CD4-positive, alpha-beta T cell treated with Interleukin-15 for 1 hour (primary cell): ENCODE measurements at regions not wholly inside any gene's neighbourhood (a gene's known extent, or its start where the extent isn't known, plus 50 kb on each side); places are given as distances from the start of the nearest gene placed in this dataset.
"Not testable (repeated sequence)": the region's sequence is repeated elsewhere in the genome, so short reads cannot be mapped to it uniquely, and the experiment has no call there.

Source experiments
- DNase-seq: peaks from one replicate; pipeline ENCODE4 v3.0.0-alpha.2; 2020

- no peak for DNase-seq
Observed at GRCh38 chr2:166831930-166832329, 56.4 kb upstream of the XIRP2 start.

DNA sequence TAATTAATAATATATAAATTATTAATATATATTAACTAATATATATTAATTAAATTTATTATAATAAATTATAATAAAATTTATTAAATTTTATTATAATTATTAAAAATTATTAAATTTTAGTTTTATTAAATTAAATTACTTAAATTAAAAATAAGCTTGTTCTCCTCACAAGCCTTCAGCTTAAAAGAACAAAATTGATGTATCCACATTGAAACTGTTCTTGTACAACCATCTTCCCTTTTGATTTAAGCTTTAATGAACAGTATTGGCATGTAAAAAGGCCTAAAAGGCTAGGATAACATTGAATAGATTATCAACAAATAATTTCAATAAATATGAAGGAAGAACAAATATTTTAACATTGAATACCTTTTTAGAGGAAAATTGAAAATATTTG lies 62.4 kb upstream of the XIRP2 start:
- DNase-seq: no peak

- no peak for DNase-seq
Observed at GRCh38 chr2:166814335-166814734, 73.9 kb upstream of the XIRP2 start.

- DNase-seq: no peak
Observed at GRCh38 chr2:166812166-166812891, 76.0 kb upstream of the XIRP2 start.

DNA sequence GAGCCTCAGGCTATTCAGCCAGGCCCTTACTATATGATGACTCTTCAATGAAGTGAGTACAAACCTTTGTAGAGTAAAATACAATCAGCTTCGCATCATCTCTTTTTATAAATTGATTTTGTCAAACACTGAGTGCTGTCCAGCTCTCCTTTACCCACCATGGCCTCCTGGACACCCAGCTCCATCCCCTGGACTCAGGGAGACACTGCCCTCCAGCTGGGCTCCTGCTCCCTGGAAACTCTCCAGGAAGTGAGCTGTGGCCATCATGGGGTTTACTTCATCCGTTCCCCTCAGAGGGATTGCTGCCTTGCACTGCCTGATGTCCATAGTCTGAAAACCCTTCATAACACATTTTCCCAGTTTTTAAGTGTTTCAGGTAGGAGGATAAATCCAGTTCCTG lies 82.5 kb upstream of the XIRP2 start:
- DNase-seq: no peak

DNA sequence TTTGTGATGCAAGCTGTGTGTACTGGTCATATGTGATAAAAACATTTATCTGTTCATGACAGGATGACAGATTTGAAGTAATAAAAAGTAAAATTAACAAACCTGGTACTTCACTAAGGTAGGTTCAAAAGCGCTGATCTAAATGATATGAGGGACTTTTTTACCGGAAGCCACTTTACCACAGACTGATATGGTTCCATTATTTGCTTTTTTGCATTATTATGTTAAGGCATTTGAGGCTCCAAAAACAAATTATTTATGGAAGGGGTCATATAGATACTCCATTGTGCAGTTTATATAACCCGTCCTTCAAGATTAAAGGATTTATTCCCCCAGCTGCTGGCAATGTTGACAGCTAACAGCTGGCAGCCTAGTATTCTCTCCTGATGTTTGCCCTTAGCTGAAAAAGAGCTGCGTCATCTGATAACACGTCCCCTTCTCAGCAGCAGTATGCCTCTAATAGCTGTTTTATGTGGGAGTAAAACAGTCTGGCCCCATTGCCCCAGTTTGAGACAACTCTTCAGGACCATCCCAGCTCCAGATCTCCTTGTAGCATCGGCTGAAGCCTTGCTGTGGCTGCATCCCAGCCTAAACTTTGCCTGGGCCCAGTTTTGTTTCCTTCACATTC lies 84.8 kb upstream of the XIRP2 start:
- no peak for DNase-seq

DNA sequence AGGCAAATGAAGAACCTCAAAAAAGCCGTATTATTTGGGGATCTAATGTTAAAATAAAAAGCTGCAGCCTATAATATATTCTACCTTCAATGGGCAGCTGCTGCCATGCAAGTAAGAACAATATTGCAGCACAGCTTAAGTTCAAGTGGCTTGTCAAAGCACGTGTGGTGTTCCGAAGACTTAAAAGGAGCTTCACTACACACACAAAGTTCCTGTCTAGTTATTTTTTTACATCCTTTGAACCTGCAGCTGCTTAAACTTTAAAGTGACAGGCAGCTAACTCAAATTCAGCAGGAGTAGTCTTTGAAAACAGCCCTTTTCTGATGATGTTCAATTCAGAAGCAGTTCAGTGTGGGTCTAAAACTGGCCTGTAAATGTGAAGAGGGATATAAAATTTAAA lies 85.8 kb upstream of the XIRP2 start:
- DNase-seq: no peak

GRCh38 chr2:166792808-166793207 lies 95.5 kb upstream of the XIRP2 start:
- DNase-seq: no peak

DNA sequence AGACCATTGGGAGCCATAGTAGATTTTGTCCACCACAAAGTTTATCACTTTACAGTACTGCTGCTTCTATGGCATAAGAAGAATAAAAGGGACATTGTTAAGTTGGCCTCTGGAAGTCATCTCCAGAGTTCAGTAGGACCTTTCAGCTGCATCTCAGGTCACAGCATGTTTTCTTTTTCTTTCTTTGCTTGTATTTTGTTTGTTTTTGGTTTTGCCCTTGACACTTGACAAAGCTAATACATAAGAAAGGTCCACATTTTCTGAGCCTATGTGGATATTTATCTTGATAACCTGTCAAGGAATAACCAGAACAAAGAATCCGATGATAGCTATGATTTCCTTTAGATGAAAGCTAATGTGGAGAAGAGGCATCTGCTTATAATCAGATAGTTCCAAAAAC lies 101.6 kb upstream of the XIRP2 start:
- DNase-seq: no peak

DNA sequence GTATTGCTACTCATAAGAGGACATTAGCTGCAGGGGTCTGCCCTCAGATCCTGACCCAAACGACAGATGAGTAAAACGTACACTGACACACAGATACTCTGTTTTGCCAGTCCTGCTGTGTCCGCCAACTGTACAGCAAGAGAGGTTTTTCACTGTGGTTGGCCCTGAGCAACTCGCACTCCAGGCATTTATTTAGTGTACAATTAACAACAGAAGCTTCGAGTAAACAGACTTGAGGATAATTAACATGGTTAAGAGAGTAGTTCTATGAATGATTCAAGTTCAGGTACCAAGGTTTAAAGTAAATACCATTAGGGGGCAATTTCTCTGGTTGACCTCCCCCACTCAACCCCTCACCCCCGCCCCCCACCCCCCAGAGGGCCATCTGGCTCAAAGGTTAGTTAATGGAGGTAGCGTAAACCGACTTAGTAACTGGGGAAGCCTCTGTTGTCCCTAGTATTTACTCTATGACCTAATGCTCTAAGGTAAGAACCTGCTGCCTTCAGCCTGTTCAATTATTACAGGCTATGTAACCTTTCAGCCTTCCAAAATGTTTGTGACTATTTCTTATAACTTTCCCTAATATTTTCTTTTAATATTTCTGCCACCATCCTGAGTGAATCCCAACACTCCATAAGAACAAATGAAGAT lies 103.9 kb upstream of the XIRP2 start:
- DNase-seq: no peak

DNA sequence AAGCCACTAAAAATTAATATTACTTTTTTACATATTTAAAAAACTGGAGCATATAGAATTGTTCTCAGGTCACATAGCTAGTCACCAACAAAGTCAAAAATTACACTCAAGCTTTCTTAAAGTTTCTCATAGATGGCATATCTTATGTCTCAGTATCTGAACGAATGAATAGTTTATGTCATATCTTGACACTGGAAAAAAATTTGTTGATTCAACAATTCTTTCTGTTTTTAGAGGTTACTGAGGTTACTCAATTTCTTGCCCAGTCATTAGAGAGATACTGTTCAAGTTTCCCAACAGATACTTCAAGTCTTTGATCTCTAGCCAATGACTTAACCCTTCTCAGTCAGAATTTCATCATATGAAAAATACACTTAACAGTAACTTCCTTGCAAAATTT lies 113.1 kb upstream of the XIRP2 start:
- DNase-seq: no peak

DNA sequence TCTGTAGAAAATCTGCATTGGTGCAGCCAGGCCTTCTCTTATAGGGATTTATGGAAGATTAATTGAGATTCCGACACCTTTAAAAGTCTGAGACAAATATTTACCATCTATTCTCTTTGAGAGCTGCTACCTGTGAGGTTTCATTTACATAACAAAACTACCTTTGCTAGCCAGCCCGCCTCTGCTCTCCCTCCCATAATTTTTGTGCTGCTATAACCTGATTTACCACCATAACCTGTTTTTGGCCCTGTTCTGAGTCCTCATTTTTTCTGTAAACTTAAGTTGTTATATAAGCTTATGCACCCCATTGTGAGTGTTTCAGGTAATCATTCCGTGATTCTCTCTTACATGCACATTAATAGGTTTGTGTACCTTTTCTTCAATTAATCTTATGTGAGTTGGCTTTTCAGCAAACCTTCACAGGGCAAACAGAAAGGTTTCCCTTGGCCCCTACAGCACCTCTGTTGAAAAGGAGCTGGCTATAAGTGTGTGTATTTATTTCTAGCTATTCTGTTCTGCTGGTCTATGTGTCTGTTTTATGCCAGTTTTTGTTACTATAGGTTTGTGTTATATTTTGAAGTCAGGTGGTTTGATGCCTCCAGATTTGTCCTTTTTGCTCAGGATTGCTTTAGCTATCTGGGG lies 114.9 kb upstream of the XIRP2 start:
- no peak for DNase-seq

GRCh38 chr2:166768393-166769123 lies 119.7 kb upstream of the XIRP2 start:
- DNase-seq: no peak

DNA sequence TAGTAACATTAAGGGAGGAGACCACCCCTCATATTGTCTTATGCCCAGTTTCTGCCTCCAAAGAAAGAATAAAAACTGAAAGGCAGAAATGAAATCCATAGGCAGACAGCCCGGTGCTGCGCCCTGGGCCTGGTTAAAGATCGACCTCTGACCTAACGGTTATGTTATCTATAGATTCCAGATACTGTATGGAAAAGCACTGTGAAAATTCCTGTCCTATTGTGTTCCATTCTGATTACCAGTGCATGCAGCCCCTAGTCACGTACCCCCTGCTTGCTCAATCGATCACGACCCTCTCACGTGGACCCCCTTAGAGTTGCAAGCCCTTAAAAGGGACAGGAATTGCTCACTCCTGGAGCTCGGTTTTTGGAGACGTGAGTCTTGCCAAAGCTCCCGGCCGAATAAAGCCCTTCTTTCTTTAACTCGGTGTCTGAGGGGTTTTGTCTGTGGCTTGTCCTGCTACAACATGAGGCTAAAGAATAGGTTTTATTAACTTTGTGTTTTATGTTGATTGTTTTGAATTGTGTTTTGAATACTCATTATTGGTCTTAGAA lies 121.4 kb upstream of the XIRP2 start:
- not testable (repeated sequence) for DNase-seq

DNA sequence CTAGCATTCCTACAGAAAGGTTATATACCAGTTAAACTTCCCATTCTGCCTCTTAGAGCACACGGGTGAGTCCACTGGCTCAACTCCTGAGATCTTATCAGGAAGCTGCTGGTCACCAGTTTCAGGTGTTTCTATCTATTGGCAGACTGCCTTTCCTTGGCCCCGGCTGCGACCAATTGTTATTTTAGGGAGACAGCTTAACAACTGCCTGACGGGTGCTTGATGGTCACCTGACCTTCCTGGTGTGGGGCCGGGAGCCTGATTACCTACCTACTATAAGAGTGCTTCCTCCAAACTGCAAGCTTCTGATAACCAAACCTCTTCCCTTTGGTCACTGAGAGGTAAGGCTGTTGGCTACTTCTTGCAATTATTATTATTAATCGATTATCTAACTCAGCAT lies 122.1 kb upstream of the XIRP2 start:
- no peak for DNase-seq

GRCh38 chr2:166765141-166765540 lies 123.1 kb upstream of the XIRP2 start:
- DNase-seq: no peak

- no peak for DNase-seq
Observed at GRCh38 chr2:166764702-166765101, 123.6 kb upstream of the XIRP2 start.

DNA sequence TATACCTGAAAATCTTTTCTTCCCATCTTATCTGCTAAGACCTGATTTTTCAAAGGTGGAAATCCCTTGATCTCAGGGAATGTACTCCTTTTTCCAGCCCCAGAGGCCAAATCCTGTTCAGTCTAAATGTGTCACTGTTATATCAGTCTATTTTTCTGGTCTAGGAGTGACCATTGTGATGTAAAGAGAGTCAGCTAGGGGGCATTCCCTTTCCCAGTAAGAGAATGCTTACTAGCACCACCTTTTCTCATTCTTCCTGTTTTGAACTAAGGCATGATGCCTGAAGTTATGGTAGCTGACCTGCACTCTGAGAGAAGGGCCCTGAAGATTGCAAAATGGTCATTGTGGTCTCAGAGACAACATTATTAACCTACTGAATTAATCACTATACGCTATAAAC lies 124.1 kb upstream of the XIRP2 start:
- no peak for DNase-seq

- no peak for DNase-seq
Observed at GRCh38 chr2:166762746-166763145, 125.5 kb upstream of the XIRP2 start.

DNA sequence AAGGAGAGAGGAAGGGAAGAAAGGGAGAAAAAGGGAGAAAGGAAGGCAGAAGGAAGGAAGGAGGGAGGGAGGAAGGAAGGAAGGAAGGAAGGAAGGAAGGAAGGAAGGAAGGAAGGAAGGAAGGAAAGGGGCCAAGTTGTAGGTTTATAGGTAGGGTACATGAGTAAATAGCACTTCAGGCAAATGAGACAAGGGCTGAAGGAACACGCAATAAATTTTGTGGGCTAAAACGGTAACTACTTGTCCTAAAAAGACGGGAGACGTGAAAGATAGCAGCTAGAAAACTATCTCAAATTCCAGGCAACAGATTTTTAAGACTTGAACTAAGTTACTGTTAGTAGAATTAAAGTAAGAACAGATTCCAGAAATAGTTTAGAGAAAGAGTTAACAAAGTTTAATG lies 129.3 kb upstream of the XIRP2 start:
- DNase-seq: no peak

GRCh38 chr2:166750624-166751023 lies 137.7 kb upstream of the XIRP2 start:
- DNase-seq: no peak

- DNase-seq: not testable (repeated sequence)
Observed at GRCh38 chr2:166744117-166744516, 144.2 kb upstream of the XIRP2 start.

GRCh38 chr2:166743482-166743881 lies 144.8 kb upstream of the XIRP2 start:
- not testable (repeated sequence) for DNase-seq
